Lower lobe of right lung (tissue), 2 donors: ENCODE measurements at regions not wholly inside any gene's neighbourhood (a gene's known extent, or its start where the extent isn't known, plus 50 kb on each side); places are given as distances from the start of the nearest gene placed in this dataset.

ENCODE experiments used
- ATAC-seq, 2 donors: fragments of 200-7000 bp; cut with Tn5 transposase; one replicate each; pipeline ENCODE4 v1.9.1; 2020 to 2022; ENCODE audit warnings: mild to moderate bottlenecking in 2 of 2, moderate library complexity in 2 of 2
- DNase-seq: peaks from one replicate; pipeline ENCODE4 v3.0.0-alpha.2; 2020
- H3K27ac ChIP-seq: fragments of 200-600 bp; one replicate; pipeline ENCODE4 v1.8.0; 2022
- H3K27me3 ChIP-seq: fragments of 200-600 bp; one replicate; pipeline ENCODE4 v1.8.0; 2022; ENCODE audit warnings: low read depth
- H3K36me3 ChIP-seq: fragments of 200-600 bp; one replicate; pipeline ENCODE4 v1.8.0; 2022; ENCODE audit warnings: mild to moderate bottlenecking
- H3K4me1 ChIP-seq: fragments of 200-600 bp; one replicate; pipeline ENCODE4 v1.8.0; 2022
- H3K4me3 ChIP-seq: fragments of 200-600 bp; one replicate; pipeline ENCODE4 v1.8.0; 2022; ENCODE audit warnings: mild to moderate bottlenecking
- H3K9me3 ChIP-seq: fragments of 200-600 bp; one replicate; pipeline ENCODE4 v1.8.0; 2022
- intact Hi-C: fragments of 100-400 bp; cut with DNase I; formaldehyde crosslinking; loops from one replicate; pipeline ENCODE4 v1.11.0; 2022
- TF ChIP-seq, protein P1 (sequence below): fragments of 200-600 bp; IDR thresholded peaks from one replicate; pipeline ENCODE4 v1.8.0; 2022; ENCODE audit warnings: antibody characterized with exemption, mild to moderate bottlenecking
- donor health status: DM: no; HTN: yes; CAD: no; lungs with severe emphysema.

DNA sequence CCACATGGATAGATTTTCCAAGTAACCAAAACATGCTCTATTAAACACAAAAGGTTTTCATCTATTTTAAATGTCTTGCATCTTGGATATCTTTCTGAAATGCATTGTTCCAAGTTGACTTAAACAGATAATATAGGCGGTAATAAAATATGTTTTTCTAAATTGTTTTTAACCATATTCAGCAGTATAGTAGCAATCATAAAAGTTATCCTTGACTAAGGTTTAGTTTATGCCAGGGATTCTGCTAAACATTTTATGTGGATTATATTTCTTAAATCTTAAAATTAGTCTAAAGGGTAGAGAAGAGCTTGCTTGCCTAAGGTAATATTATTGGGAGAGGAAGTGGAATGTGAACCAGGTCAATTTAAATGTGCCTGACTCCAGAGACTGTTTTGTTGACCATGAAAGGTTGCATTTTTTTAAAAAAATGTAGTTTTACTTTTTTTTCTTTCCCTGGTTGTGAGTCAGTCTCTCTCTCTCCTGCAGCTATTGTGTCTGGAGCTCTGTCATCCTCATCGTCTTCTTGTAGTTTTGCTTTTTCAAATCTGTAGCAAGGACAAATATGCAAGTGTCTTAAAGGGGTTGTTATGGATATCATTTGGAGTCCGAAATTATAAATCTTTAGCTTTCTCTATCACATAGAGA is 309.1 kb upstream of the COL3A1 start:
- H3K36me3 ChIP-seq: no peaks in the 10 kb centered on the region
- no peaks in the 10 kb centered on the region for H3K4me1 ChIP-seq
- H3K27me3 ChIP-seq: no peaks in the 10 kb centered on the region
- ATAC-seq (no peak), DNase-seq (no peak)
- no peak overlapping the region for H3K27ac ChIP-seq
- H3K9me3 ChIP-seq: no peaks in the 10 kb centered on the region
- H3K4me3 ChIP-seq: no peak overlapping the region
- TF ChIP-seq, protein P1, sequence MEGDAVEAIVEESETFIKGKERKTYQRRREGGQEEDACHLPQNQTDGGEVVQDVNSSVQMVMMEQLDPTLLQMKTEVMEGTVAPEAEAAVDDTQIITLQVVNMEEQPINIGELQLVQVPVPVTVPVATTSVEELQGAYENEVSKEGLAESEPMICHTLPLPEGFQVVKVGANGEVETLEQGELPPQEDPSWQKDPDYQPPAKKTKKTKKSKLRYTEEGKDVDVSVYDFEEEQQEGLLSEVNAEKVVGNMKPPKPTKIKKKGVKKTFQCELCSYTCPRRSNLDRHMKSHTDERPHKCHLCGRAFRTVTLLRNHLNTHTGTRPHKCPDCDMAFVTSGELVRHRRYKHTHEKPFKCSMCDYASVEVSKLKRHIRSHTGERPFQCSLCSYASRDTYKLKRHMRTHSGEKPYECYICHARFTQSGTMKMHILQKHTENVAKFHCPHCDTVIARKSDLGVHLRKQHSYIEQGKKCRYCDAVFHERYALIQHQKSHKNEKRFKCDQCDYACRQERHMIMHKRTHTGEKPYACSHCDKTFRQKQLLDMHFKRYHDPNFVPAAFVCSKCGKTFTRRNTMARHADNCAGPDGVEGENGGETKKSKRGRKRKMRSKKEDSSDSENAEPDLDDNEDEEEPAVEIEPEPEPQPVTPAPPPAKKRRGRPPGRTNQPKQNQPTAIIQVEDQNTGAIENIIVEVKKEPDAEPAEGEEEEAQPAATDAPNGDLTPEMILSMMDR: no peak
- intact Hi-C loops: no loop called here

DNA sequence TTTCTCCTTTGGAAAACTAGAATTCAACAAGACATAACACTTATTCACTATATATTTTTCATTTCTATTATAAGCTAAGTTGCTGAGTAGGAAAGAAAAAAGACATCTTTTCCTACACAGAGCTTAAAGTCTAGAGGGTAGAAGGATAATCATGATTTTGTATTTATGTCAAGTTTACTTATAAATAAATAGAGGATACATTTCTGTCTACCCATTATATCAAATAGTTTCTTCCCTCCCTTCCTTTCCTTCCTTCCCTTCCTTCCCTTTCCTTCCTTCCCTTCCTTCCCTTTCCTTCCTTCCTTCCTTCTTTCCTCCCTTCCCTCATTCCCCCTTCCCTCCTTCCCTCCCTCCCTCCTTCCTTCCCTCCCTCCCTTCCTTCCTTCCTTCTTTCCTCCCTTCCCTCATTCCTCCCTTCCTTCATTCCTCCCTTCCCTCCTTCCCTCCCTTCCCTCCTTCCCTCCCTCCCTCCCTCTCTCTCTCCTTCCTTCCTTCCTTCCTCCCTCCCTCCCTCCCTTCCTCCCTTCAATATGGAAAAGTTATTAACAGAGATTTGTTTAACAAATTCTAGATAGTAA is 308.4 kb upstream of the COL3A1 start:
- intact Hi-C loops: no loop called here
- Histone ChIP-seq H3K4me3 (no peak overlapping the region), H3K4me1 (no peaks in the 10 kb centered on the region), H3K9me3 (no peaks in the 10 kb centered on the region), H3K27me3 (no peaks in the 10 kb centered on the region), H3K36me3 (no peaks in the 10 kb centered on the region), H3K27ac (no peak overlapping the region)
- TF ChIP-seq, protein P1: no peak
- ATAC-seq: no peak
- no peak for DNase-seq

GRCh38 chr2:188666503-188666902 is 307.7 kb upstream of the COL3A1 start:
- no peak for DNase-seq
- intact Hi-C loops: no loop called here
- ATAC-seq: no peak

GRCh38 chr2:188668017-188668680 is 306.0 kb upstream of the COL3A1 start:
- TF ChIP-seq, protein P1: no peak
- intact Hi-C loops: no loop called here
- no peaks in the 10 kb centered on the region for H3K4me1 ChIP-seq

More at GRCh38 chr2:188666503-188666902, 307.7 kb upstream of the COL3A1 start:
- Histone ChIP-seq H3K9me3 (no peaks in the 10 kb centered on the region), H3K27ac (no peak overlapping the region), H3K27me3 (no peaks in the 10 kb centered on the region), H3K36me3 (no peaks in the 10 kb centered on the region), H3K4me1 (no peaks in the 10 kb centered on the region), H3K4me3 (no peak overlapping the region)
- TF ChIP-seq, protein P1: no peak

DNA sequence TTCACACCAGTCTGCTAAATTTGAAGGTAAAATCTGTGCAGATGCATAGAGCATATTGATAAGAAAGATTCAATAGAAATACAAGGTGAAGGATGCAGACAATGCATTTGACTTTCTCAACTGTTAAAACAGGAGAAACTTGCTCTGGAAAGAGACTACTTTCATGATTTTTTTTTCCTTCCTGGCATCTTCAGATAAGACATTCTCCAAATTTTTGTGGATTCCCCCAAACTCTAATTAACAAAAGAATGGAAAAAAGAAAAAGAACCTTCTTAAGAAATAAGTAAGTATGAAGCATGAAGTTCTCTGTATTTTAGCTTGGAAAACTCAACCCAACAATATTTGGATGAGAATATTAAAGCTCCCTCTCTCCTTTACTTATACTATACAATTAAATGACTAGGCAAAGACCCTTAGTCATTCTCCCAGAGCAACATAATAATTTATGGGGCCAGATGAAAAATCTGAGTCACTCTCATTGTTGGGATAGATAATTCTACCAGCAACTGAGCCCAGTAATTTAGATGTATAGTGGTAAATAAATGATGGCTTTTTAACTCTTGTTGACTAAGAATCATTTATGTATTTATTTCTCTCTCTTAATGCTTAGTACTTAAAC is 298.7 kb upstream of the COL3A1 start:
- Histone ChIP-seq H3K36me3 (no peaks in the 10 kb centered on the region), H3K27me3 (no peaks in the 10 kb centered on the region), H3K27ac (no peak overlapping the region), H3K4me3 (no peak overlapping the region), H3K9me3 (no peaks in the 10 kb centered on the region), H3K4me1 (no peaks in the 10 kb centered on the region)
- DNase-seq: no peak
- ATAC-seq: no peak
- intact Hi-C loops: no loop called here
- TF ChIP-seq, protein P1: no peak

More at GRCh38 chr2:188668017-188668680, 306.0 kb upstream of the COL3A1 start:
- Histone ChIP-seq H3K27ac (no peak overlapping the region), H3K4me3 (no peak overlapping the region), H3K9me3 (no peaks in the 10 kb centered on the region), H3K27me3 (no peaks in the 10 kb centered on the region), H3K36me3 (no peaks in the 10 kb centered on the region)
- no peak for DNase-seq
- ATAC-seq: peak; percentile 79 to 92
